ENCODE measurements at regions not wholly inside any gene's neighbourhood (a gene's known extent, or its start where the extent isn't known, plus 50 kb on each side); places are given as distances from the start of the nearest gene placed in this dataset.

DNA sequence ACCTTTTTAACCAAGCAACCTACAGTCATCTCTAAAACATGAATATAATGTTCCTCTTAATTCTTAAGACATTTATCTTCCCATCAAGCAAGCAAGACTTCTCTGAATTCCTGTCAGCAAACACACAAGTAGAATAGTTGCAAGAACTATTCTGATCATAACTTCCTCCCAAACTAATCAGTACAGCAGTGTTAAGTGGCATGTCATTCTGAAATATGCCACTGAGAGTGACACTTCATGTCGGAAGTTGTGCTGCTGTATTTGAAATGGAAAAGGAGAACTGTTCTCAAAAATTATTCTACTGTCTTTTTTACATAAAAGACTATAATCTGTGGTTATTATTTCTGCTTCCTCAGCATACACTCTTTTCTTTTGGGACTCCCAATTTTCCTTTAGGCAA, 546.6 kb downstream of the PCDH18 start:
- Histone ChIP-seq H3K27me3 (ENCODE audit: insufficient read depth, low read depth) (no peaks in the 10 kb centered on the region), H3K27ac (no peak overlapping the region), H3K4me1 (replicated peaks; ENCODE audit: insufficient read depth) (no peaks in the 10 kb centered on the region), H3K9me3 (ENCODE audit: insufficient read depth, low read depth) (no peaks in the 10 kb centered on the region), H3K36me3 (ENCODE audit: low read depth) (no peaks in the 10 kb centered on the region), H3K79me2 (ENCODE audit: low read depth) (no peaks in the 10 kb centered on the region), H3K4me2 (no peak overlapping the region), H3K9me2 (ENCODE audit: insufficient read depth) (no peaks in the 10 kb centered on the region; the same call in 1 of the 2 replicates), H3K4me3 (no peak overlapping the region), H3F3A (ENCODE audit: insufficient read depth, low read depth) (no peaks in the 10 kb centered on the region), H4K20me1 (ENCODE audit: insufficient read depth) (no peaks in the 10 kb centered on the region), H2AFZ (no peak overlapping the region)
- POLR2A ChIA-PET (ENCODE audit: unreplicated experiment), result no interaction called here
- TF ChIP-seq, protein P1, sequence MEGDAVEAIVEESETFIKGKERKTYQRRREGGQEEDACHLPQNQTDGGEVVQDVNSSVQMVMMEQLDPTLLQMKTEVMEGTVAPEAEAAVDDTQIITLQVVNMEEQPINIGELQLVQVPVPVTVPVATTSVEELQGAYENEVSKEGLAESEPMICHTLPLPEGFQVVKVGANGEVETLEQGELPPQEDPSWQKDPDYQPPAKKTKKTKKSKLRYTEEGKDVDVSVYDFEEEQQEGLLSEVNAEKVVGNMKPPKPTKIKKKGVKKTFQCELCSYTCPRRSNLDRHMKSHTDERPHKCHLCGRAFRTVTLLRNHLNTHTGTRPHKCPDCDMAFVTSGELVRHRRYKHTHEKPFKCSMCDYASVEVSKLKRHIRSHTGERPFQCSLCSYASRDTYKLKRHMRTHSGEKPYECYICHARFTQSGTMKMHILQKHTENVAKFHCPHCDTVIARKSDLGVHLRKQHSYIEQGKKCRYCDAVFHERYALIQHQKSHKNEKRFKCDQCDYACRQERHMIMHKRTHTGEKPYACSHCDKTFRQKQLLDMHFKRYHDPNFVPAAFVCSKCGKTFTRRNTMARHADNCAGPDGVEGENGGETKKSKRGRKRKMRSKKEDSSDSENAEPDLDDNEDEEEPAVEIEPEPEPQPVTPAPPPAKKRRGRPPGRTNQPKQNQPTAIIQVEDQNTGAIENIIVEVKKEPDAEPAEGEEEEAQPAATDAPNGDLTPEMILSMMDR (conservative IDR thresholded peaks at IDR 0.05), result no peak
- TF ChIP-seq EZH2 (IDR thresholded peaks at IDR 0.05; ENCODE audit: low read depth), result no peak
- intact Hi-C loops (cut with micrococcal nuclease; ENCODE audit: unreplicated experiment), result no loop called here
- CTCF ChIA-PET, result no interaction called here
- no peak for DNase-seq
- no TSS peak for BruUV-seq (replicated peaks)

DNA sequence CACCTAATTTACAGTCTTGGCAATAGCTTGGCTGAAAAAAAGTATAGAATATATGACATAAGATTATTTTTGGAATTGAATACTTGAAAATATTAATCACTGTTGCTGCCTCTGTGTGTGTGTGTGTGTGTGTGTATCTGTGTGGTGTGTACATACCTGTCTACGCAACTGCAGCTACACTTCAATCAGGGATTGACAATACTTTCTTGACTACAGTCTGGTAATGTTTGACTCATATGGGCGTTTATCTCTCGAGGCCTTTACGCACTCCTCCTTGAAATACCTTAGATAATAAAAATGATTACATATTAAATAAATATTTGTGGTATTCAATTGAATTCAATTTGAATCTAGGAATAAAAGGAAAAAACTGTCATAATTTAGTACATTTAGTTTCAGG, 565.2 kb downstream of the PCDH18 start:
- H4K20me1 ChIP-seq (ENCODE audit: insufficient read depth), result no peaks in the 10 kb centered on the region
- ChIA-PET POLR2A (ENCODE audit: unreplicated experiment) (no interaction called here), CTCF (no interaction called here)
- intact Hi-C loops (cut with micrococcal nuclease; ENCODE audit: unreplicated experiment), result no loop called here
- H3K27me3 ChIP-seq (ENCODE audit: insufficient read depth, low read depth), result no peaks in the 10 kb centered on the region
- H3K4me3 ChIP-seq, result no peak overlapping the region
- no peaks in the 10 kb centered on the region for H3K79me2 ChIP-seq (ENCODE audit: low read depth)
- H3K9me2 ChIP-seq (ENCODE audit: insufficient read depth), result no peaks in the 10 kb centered on the region
- TF ChIP-seq EZH2 (IDR thresholded peaks at IDR 0.05; ENCODE audit: low read depth), result no peak
- TF ChIP-seq, protein P1 (conservative IDR thresholded peaks at IDR 0.05), result no peak
- no peaks in the 10 kb centered on the region for H3K36me3 ChIP-seq (ENCODE audit: low read depth)
- no TSS peak for BruUV-seq (replicated peaks)
- DNase-seq, result no peak
- H3K4me1 ChIP-seq (replicated peaks; ENCODE audit: insufficient read depth), result no peaks in the 10 kb centered on the region
- H3K27ac ChIP-seq, result no peak overlapping the region
- H3F3A ChIP-seq (ENCODE audit: insufficient read depth, low read depth), result no peaks in the 10 kb centered on the region
- H2AFZ ChIP-seq, result no peak overlapping the region
- H3K4me2 ChIP-seq, result no peak overlapping the region
- H3K9me3 ChIP-seq (ENCODE audit: insufficient read depth, low read depth), result no peaks in the 10 kb centered on the region

DNA sequence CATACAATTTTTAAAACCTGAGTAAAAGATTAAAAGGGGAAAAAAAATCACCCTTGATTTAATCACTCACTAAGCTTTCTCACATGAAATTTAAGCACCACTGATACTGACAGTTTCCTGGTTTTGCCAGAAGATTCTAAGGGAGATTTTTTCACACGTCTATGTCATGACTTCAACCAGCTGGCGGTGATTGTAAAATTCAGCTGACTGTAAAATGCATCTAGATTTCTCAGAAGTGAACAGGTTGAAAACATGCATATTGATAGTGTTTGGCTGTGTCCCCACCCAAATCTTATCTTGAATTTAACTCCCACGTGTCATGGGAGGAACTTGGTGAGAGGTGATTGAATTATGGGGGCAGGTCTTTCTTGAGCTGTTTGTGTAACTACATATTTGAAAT, 566.8 kb downstream of the PCDH18 start:
- no peaks in the 10 kb centered on the region for H4K20me1 ChIP-seq (ENCODE audit: insufficient read depth)
- no TSS peak for BruUV-seq (replicated peaks)
- no peaks in the 10 kb centered on the region for H3K27me3 ChIP-seq (ENCODE audit: insufficient read depth, low read depth)
- no peaks in the 10 kb centered on the region for H3K9me3 ChIP-seq (ENCODE audit: insufficient read depth, low read depth)
- H3K9me2 ChIP-seq (ENCODE audit: insufficient read depth), result no peaks in the 10 kb centered on the region
- H3K4me3 ChIP-seq, result no peak overlapping the region
- ChIA-PET CTCF (no interaction called here), POLR2A (ENCODE audit: unreplicated experiment) (no interaction called here)
- H3K27ac ChIP-seq, result no peak overlapping the region
- no peaks in the 10 kb centered on the region for H3K4me1 ChIP-seq (replicated peaks; ENCODE audit: insufficient read depth)
- no peaks in the 10 kb centered on the region for H3K79me2 ChIP-seq (ENCODE audit: low read depth)
- no peak overlapping the region for H3K4me2 ChIP-seq
- H3F3A ChIP-seq (ENCODE audit: insufficient read depth, low read depth), result no peaks in the 10 kb centered on the region
- intact Hi-C loops (cut with micrococcal nuclease; ENCODE audit: unreplicated experiment), result no loop called here
- no peaks in the 10 kb centered on the region for H3K36me3 ChIP-seq (ENCODE audit: low read depth)
- no peak for DNase-seq
- TF ChIP-seq EZH2 (IDR thresholded peaks at IDR 0.05; ENCODE audit: low read depth), result no peak
- TF ChIP-seq, protein P1 (conservative IDR thresholded peaks at IDR 0.05), result no peak
- no peak overlapping the region for H2AFZ ChIP-seq

All from PC-9 (cell line).